GM12878 (cell line): ENCODE measurements at regions not wholly inside any gene's neighbourhood (a gene's known extent, or its start where the extent isn't known, plus 50 kb on each side); places are given as distances from the start of the nearest gene placed in this dataset.

Source experiments
- CTCF ChIP-seq, 3 experiments: IDR thresholded peaks in 2 of 3; conservative IDR thresholded peaks in 1 of 3; 2 replicates each; pipeline ENCODE4 v1.5.1; 2011; ENCODE audit warnings: low read depth in 3 of 3, low read length in 3 of 3, mild to moderate bottlenecking in 3 of 3, control low read depth in 2 of 3, moderate library complexity in 2 of 3, inconsistent platforms in 1 of 3, mixed read lengths in 1 of 3; ENCODE audit not compliant: control insufficient read depth in 2 of 3, insufficient read depth in 1 of 3; ENCODE audit errors: extremely low read depth in 1 of 3
- CUX1 ChIP-seq: IDR thresholded peaks from 2 replicates; pipeline ENCODE4 v1.6.1; 2012; ENCODE audit warnings: improper control_type of control experiment, low read depth, low read length; ENCODE audit not compliant: insufficient replicate concordance
- E2F4 ChIP-seq: IDR thresholded peaks from 2 replicates; pipeline ENCODE4 v1.6.1; 2012; ENCODE audit warnings: low read depth, low read length, improper control_type of control experiment
- FOS ChIP-seq: IDR thresholded peaks from 3 replicates; pipeline ENCODE4 v1.6.1; 2011; ENCODE audit warnings: borderline replicate concordance; ENCODE audit not compliant: insufficient read length; ENCODE audit errors: extremely low read depth
- JUND ChIP-seq: IDR thresholded peaks from 2 replicates; pipeline ENCODE4 v1.6.1; 2012; ENCODE audit warnings: low read depth, mild to moderate bottlenecking, low read length, improper control_type of control experiment, moderate library complexity
- NBN ChIP-seq: fragments of 450-650 bp; IDR thresholded peaks from 2 replicates; pipeline ENCODE4 v1.6.1; 2016
- NKRF ChIP-seq: fragments of 450-650 bp; conservative IDR thresholded peaks from 2 replicates; pipeline ENCODE4 v1.6.1; 2017; ENCODE audit warnings: mild to moderate bottlenecking, moderate library complexity
- POLR2A ChIP-seq: IDR thresholded peaks from 2 replicates; pipeline ENCODE4 v1.6.1; 2011; ENCODE audit warnings: low read depth, mild to moderate bottlenecking, low read length
- RAD21 ChIP-seq: IDR thresholded peaks from 2 replicates; pipeline ENCODE4 v1.6.1; 2011; ENCODE audit warnings: mild to moderate bottlenecking, low read depth, low read length, moderate library complexity; ENCODE audit not compliant: insufficient read depth
- RBBP5 ChIP-seq: fragments of 200-600 bp; sonication (generic); conservative IDR thresholded peaks from 2 replicates; pipeline ENCODE4 v1.6.1; 2016
- REST ChIP-seq: IDR thresholded peaks from 2 replicates; pipeline ENCODE4 v1.6.1; 2012; ENCODE audit warnings: mild to moderate bottlenecking, low read depth, low read length
- SMARCA5 ChIP-seq: fragments of 450-650 bp; IDR thresholded peaks from 2 replicates; pipeline ENCODE4 v1.6.1; 2017; ENCODE audit warnings: mild to moderate bottlenecking
- SMC3 ChIP-seq: IDR thresholded peaks from 2 replicates; pipeline ENCODE4 v1.6.1; 2011; ENCODE audit warnings: low read length, improper control_type of control experiment, borderline replicate concordance
- YY1 ChIP-seq: IDR thresholded peaks from 2 replicates; pipeline ENCODE4 v1.6.1; 2011; ENCODE audit warnings: low read depth, mild to moderate bottlenecking, low read length

GRCh38 chr4:153081006-153081580 lies 123.2 kb upstream of the TRIM2 start:
- TF ChIP-seq RBBP5 (no peak), NBN (no peak), E2F4 (no peak), CTCF (IDR thresholded peaks at IDR 0.05 in 2 of 3, conservative IDR thresholded peaks at IDR 0.05 in 1 of 3; ENCODE audit: control insufficient read depth in 2 of 3, extremely low read depth in 1 of 3, insufficient read depth in 1 of 3, low read depth in 3 of 3, low read length in 3 of 3) (no peak), REST (no peak), POLR2A (no peak), YY1 (no peak), CUX1 (no peak), SMARCA5 (no peak), RAD21 (no peak), NKRF (no peak), JUND (no peak), FOS (no peak), SMC3 (no peak)
